GM12891 (cell line): ENCODE measurements at regions not wholly inside any gene's neighbourhood (a gene's known extent, or its start where the extent isn't known, plus 50 kb on each side); places are given as distances from the start of the nearest gene placed in this dataset.

Experiments used
- PAX5 ChIP-seq: IDR thresholded peaks from 2 replicates; pipeline ENCODE4 v1.6.1; 2011; ENCODE audit warnings: low read length, moderate library complexity, mild to moderate bottlenecking; ENCODE audit not compliant: insufficient read depth, severe bottlenecking
- POLR2A ChIP-seq: IDR thresholded peaks from 2 replicates; pipeline ENCODE4 v1.6.1; 2011; ENCODE audit warnings: low read depth, low read length, control low read depth
- POLR2AphosphoS5 ChIP-seq: IDR thresholded peaks from 2 replicates; pipeline ENCODE4 v1.6.1; 2011; ENCODE audit warnings: low read depth, low read length, control low read depth
- TAF1 ChIP-seq: IDR thresholded peaks from 2 replicates; pipeline ENCODE4 v1.6.1; 2011; ENCODE audit warnings: low read depth, low read length, control low read depth

GRCh38 chr3:75144406-75144805, 519.7 kb upstream of the FRG2C start:
- TF ChIP-seq TAF1, result no peak
- no peak for TF ChIP-seq POLR2A
- no peak for TF ChIP-seq POLR2AphosphoS5
- no peak for TF ChIP-seq PAX5
